Neural progenitor cell (in vitro differentiated cells): ENCODE measurements at regions not wholly inside any gene's neighbourhood (a gene's known extent, or its start where the extent isn't known, plus 50 kb on each side); places are given as distances from the start of the nearest gene placed in this dataset.

Source experiments
- DNase-seq: peaks from one replicate; pipeline ENCODE4 v3.0.0-alpha.2; 2016; ENCODE audit warnings: low spot score
- H2AFZ ChIP-seq: fragments of 200-600 bp; sonication (generic); replicated peaks from 2 replicates; pipeline ENCODE4 v1.6.1; 2016; ENCODE audit warnings: antibody characterized with exemption
- H3F3A ChIP-seq: fragments of 200-600 bp; sonication (generic); 2 replicates; pipeline ENCODE4 v1.6.1; 2016; ENCODE audit warnings: antibody characterized with exemption, low read depth
- H3K27ac ChIP-seq: fragments of 200-600 bp; sonication (generic); 2 replicates; pipeline ENCODE4 v1.5.1; 2016; ENCODE audit warnings: mild to moderate bottlenecking
- H3K27me3 ChIP-seq: fragments of 200-600 bp; sonication (generic); 2 replicates; pipeline ENCODE4 v1.6.1; 2016; ENCODE audit warnings: mild to moderate bottlenecking, moderate library complexity
- H3K36me3 ChIP-seq: fragments of 200-600 bp; sonication (generic); 2 replicates; pipeline ENCODE4 v1.5.1; 2016
- H3K4me1 ChIP-seq: fragments of 200-600 bp; sonication (generic); 2 replicates; pipeline ENCODE4 v1.6.1; 2016; ENCODE audit warnings: mixed run types
- H3K4me2 ChIP-seq: fragments of 200-600 bp; sonication (generic); 2 replicates; pipeline ENCODE4 v1.6.1; 2016
- H3K4me3 ChIP-seq: fragments of 200-600 bp; sonication (generic); 2 replicates; pipeline ENCODE4 v1.5.1; 2016
- H3K79me2 ChIP-seq: fragments of 200-600 bp; sonication (generic); 2 replicates; pipeline ENCODE4 v1.6.1; 2016; ENCODE audit warnings: low read depth
- H3K9ac ChIP-seq: fragments of 200-600 bp; sonication (generic); 2 replicates; pipeline ENCODE4 v1.6.1; 2016
- H3K9me3 ChIP-seq: fragments of 200-600 bp; sonication (generic); 2 replicates; pipeline ENCODE4 v1.5.1; 2016; ENCODE audit warnings: low read depth
- H4K20me1 ChIP-seq: fragments of 200-600 bp; sonication (generic); 2 replicates; pipeline ENCODE4 v1.6.1; 2016; ENCODE audit warnings: low read depth
- H3K27ac Mint-ChIP-seq: 3 replicates; pipeline ENCODE4 v1.8.0; 2021; ENCODE audit warnings: mixed read lengths
- H3K27me3 Mint-ChIP-seq: 2 replicates; pipeline ENCODE4 v1.8.0; 2022; ENCODE audit warnings: low read depth, mild to moderate bottlenecking, inconsistent platforms, moderate library complexity, mixed read lengths; ENCODE audit not compliant: insufficient read depth
- H3K36me3 Mint-ChIP-seq: 3 replicates; pipeline ENCODE4 v1.8.0; 2021; ENCODE audit warnings: mixed read lengths
- H3K4me1 Mint-ChIP-seq: 3 replicates; pipeline ENCODE4 v1.8.0; 2021; ENCODE audit warnings: mixed read lengths
- H3K4me3 Mint-ChIP-seq: 3 replicates; pipeline ENCODE4 v1.8.0; 2021; ENCODE audit warnings: mild to moderate bottlenecking, moderate library complexity, mixed read lengths
- H3K9me3 Mint-ChIP-seq: 3 replicates; pipeline ENCODE4 v1.8.0; 2020; ENCODE audit warnings: mixed read lengths
- EZH2 ChIP-seq: fragments of 200-600 bp; sonication (generic); IDR thresholded peaks from 2 replicates; pipeline ENCODE4 v1.6.1; 2017; ENCODE audit warnings: antibody characterized with exemption, mild to moderate bottlenecking, moderate library complexity
- EZH2phosphoT487 ChIP-seq: fragments of 200-600 bp; sonication (generic); IDR thresholded peaks from 2 replicates; pipeline ENCODE4 v1.6.1; 2017; ENCODE audit warnings: antibody characterized with exemption
- TF ChIP-seq, protein P1 (sequence below): fragments of 200-600 bp; sonication (generic); IDR thresholded peaks from 2 replicates; pipeline ENCODE4 v1.5.1; 2017; ENCODE audit warnings: antibody characterized with exemption, mild to moderate bottlenecking

DNA sequence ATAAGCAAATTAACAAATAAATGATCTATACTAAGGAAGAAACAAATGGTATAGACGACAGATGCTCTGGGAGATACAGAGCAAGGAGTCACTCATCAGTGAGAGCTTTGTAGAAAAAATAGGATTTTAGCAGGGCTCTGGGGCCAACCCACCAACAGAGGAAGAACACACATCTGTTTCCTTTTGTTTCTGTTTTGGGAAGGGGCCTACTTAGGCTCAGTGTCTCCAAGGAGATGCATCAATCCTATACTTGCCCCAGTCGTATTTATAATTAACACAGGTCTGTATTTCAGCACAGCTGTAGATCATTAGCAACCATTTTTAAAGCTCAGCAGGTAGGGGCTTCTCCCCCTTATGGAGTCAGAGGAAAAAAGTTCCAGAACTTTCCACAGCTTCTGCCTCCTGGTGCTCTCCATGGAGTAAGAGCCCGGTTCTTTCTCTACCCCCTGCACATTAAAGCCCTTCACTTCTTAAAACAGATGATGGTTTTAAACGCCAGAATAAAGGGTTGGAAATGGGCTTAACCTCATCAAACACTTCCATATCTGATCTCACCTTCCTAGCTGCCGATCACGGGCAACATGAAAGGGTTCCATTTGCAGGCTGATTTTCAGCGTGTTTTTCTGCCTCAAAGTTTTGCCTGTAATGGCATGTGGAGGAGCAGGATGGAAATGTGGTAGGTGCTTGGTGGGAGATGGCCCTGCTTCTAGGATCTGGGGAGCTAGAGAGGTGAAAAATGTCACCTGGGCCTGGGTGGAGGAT lies 291.7 kb downstream of the TCF7L2 start:
- Histone ChIP-seq H2AFZ (no peak overlapping the region), H3K4me2 (no peak overlapping the region), H3K27me3 (no peaks in the 10 kb centered on the region), H4K20me1 (no peaks in the 10 kb centered on the region), H3K27ac (no peak overlapping the region), H3K9me3 (no peaks in the 10 kb centered on the region), H3K4me1 (no peaks in the 10 kb centered on the region), H3K36me3 (no peaks in the 10 kb centered on the region), H3K9ac (no peak overlapping the region), H3K4me3 (no peak overlapping the region), H3K79me2 (no peaks in the 10 kb centered on the region), H3F3A (no peaks in the 10 kb centered on the region)
- no peak for DNase-seq
- Mint-ChIP-seq H3K27ac (peak overlapping the region; percentile 14), H3K36me3 (no peaks in the 10 kb centered on the region), H3K4me3 (no peak overlapping the region), H3K9me3 (peaks cover 3% of the 10 kb centered on the region), H3K4me1 (peaks cover 40% of the 10 kb centered on the region), H3K27me3 (peaks cover 11% of the 10 kb centered on the region)
- no peak for TF ChIP-seq EZH2phosphoT487
- TF ChIP-seq EZH2 = no peak
- TF ChIP-seq, protein P1, sequence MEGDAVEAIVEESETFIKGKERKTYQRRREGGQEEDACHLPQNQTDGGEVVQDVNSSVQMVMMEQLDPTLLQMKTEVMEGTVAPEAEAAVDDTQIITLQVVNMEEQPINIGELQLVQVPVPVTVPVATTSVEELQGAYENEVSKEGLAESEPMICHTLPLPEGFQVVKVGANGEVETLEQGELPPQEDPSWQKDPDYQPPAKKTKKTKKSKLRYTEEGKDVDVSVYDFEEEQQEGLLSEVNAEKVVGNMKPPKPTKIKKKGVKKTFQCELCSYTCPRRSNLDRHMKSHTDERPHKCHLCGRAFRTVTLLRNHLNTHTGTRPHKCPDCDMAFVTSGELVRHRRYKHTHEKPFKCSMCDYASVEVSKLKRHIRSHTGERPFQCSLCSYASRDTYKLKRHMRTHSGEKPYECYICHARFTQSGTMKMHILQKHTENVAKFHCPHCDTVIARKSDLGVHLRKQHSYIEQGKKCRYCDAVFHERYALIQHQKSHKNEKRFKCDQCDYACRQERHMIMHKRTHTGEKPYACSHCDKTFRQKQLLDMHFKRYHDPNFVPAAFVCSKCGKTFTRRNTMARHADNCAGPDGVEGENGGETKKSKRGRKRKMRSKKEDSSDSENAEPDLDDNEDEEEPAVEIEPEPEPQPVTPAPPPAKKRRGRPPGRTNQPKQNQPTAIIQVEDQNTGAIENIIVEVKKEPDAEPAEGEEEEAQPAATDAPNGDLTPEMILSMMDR = no peak

DNA sequence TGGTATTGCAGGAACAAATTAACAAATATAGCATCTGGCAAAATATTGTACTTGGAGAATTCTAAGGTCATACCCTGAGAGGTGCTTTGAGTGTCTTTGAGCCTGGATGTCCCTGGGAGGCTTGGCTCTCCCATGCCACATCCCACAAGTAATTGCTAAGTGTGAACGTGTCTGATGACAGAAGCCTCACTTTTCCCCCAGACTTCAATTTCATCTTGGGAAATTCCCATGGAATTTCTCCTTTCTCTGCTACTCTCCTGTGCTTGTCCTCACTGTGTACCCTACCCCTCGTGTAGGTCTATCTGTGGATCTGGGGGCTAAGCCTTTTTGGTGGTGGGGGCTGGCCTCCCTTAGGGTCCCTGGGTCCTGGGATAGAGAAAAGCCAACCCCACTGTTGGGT lies 293.3 kb downstream of the TCF7L2 start:
- Mint-ChIP-seq H3K27ac (no peak overlapping the region), H3K9me3 (peaks cover 3% of the 10 kb centered on the region), H3K27me3 (peaks cover 15% of the 10 kb centered on the region), H3K4me3 (no peak overlapping the region), H3K4me1 (peaks cover 40% of the 10 kb centered on the region), H3K36me3 (no peaks in the 10 kb centered on the region)
- H3K27me3 ChIP-seq = no peaks in the 10 kb centered on the region
- no peak overlapping the region for H3K27ac ChIP-seq
- no peaks in the 10 kb centered on the region for H3F3A ChIP-seq
- H4K20me1 ChIP-seq = no peaks in the 10 kb centered on the region
- DNase-seq = no peak
- H3K79me2 ChIP-seq = no peaks in the 10 kb centered on the region
- no peak for TF ChIP-seq EZH2
- TF ChIP-seq, protein P1 = no peak
- TF ChIP-seq EZH2phosphoT487 = no peak
- no peak overlapping the region for H3K4me2 ChIP-seq
- no peak overlapping the region for H2AFZ ChIP-seq
- H3K9me3 ChIP-seq = no peaks in the 10 kb centered on the region
- no peak overlapping the region for H3K9ac ChIP-seq
- no peaks in the 10 kb centered on the region for H3K36me3 ChIP-seq
- H3K4me3 ChIP-seq = no peak overlapping the region
- peaks cover 6% of the 10 kb centered on the region for H3K4me1 ChIP-seq

DNA sequence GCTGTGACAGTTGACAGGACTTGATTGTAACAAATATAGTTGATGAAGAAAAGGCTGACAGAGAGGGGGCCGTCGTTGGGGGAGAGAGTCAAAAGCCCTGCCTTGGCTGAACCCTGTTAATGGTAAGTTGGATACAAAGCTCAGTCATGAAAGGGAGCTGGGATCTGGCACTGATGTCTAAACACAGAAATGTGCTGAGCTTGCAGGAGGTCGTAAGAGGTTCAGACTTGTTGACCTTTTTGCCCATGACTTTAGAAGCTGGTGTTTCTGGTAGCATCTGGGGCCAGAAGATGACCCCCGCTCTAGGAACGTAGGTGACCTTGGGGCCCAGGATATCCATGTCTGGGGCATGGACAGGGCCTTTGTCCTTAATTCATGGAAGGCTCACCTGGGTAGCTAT lies 294.7 kb downstream of the TCF7L2 start:
- TF ChIP-seq EZH2 (no peak), EZH2phosphoT487 (no peak)
- TF ChIP-seq, protein P1 = no peak

More for the DNA sequence above, 294.7 kb downstream of the TCF7L2 start:
- no peak overlapping the region for H3K9ac ChIP-seq
- H3K27me3 ChIP-seq = no peaks in the 10 kb centered on the region
- H3F3A ChIP-seq = no peaks in the 10 kb centered on the region
- Mint-ChIP-seq H3K9me3 (peaks cover 3% of the 10 kb centered on the region), H3K27ac (no peak overlapping the region), H3K4me3 (no peak overlapping the region), H3K4me1 (peaks cover 46% of the 10 kb centered on the region), H3K36me3 (no peaks in the 10 kb centered on the region), H3K27me3 (peaks cover 14% of the 10 kb centered on the region)
- H3K79me2 ChIP-seq = no peaks in the 10 kb centered on the region
- H3K27ac ChIP-seq = no peak overlapping the region
- H3K4me2 ChIP-seq = no peak overlapping the region
- H4K20me1 ChIP-seq = no peaks in the 10 kb centered on the region
- H3K36me3 ChIP-seq = no peaks in the 10 kb centered on the region
- H3K4me1 ChIP-seq = peaks cover 6% of the 10 kb centered on the region
- H3K4me3 ChIP-seq = no peak overlapping the region
- no peaks in the 10 kb centered on the region for H3K9me3 ChIP-seq
- H2AFZ ChIP-seq = no peak overlapping the region
- DNase-seq = no peak
